Hepatocyte (in vitro differentiated cells): ENCODE measurements at regions not wholly inside any gene's neighbourhood (a gene's known extent, or its start where the extent isn't known, plus 50 kb on each side); places are given as distances from the start of the nearest gene placed in this dataset.
"Not testable (repeated sequence)": the region's sequence is repeated elsewhere in the genome, so short reads cannot be mapped to it uniquely, and the experiment has no call there.

Source experiments
- DNase-seq: peaks from one replicate; pipeline ENCODE4 v3.0.0-alpha.2; 2016; ENCODE audit warnings: low spot score
- H2AFZ ChIP-seq: fragments of 200-600 bp; sonication (generic); 2 replicates; pipeline ENCODE4 v1.6.0; 2016; ENCODE audit warnings: antibody characterized with exemption, mild to moderate bottlenecking
- H3K27ac ChIP-seq: fragments of 200-600 bp; sonication (generic); 2 replicates; pipeline ENCODE4 v1.5.1; 2016; ENCODE audit warnings: mild to moderate bottlenecking
- H3K27me3 ChIP-seq: fragments of 200-600 bp; sonication (generic); 2 replicates; pipeline ENCODE4 v1.6.1; 2016
- H3K36me3 ChIP-seq: fragments of 200-600 bp; sonication (generic); replicated peaks from 2 replicates; pipeline ENCODE4 v1.5.1; 2016; ENCODE audit warnings: low read depth; ENCODE audit not compliant: insufficient read depth
- H3K4me1 ChIP-seq: fragments of 200-600 bp; sonication (generic); 2 replicates; pipeline ENCODE4 v1.5.1; 2016; ENCODE audit warnings: mild to moderate bottlenecking, moderate library complexity; ENCODE audit not compliant: insufficient read depth
- H3K4me2 ChIP-seq: fragments of 200-600 bp; sonication (generic); 2 replicates; pipeline ENCODE4 v1.6.0; 2016
- H3K4me3 ChIP-seq: fragments of 200-600 bp; sonication (generic); 2 replicates; pipeline ENCODE4 v1.5.1; 2016; ENCODE audit warnings: mild to moderate bottlenecking
- H3K79me2 ChIP-seq: fragments of 200-600 bp; sonication (generic); 2 replicates; pipeline ENCODE4 v1.6.0; 2017; ENCODE audit warnings: mild to moderate bottlenecking
- H3K9me2 ChIP-seq: fragments of 200-600 bp; sonication (generic); replicated peaks from 2 replicates; pipeline ENCODE4 v1.6.0; 2017; ENCODE audit warnings: mild to moderate bottlenecking; ENCODE audit not compliant: insufficient read depth
- H3K9me3 ChIP-seq: fragments of 200-600 bp; sonication (generic); 2 replicates; pipeline ENCODE4 v1.5.1; 2016; ENCODE audit warnings: low read depth, mild to moderate bottlenecking
- H4K20me1 ChIP-seq: fragments of 200-600 bp; sonication (generic); 2 replicates; pipeline ENCODE4 v1.6.0; 2016; ENCODE audit warnings: mild to moderate bottlenecking; ENCODE audit not compliant: insufficient read depth, poor library complexity, severe bottlenecking
- EZH2 ChIP-seq: fragments of 200-600 bp; sonication (generic); IDR thresholded peaks from 2 replicates; pipeline ENCODE4 v1.6.1; 2016; ENCODE audit warnings: antibody characterized with exemption, mild to moderate bottlenecking, borderline replicate concordance
- EZH2phosphoT487 ChIP-seq: fragments of 200-600 bp; sonication (generic); IDR thresholded peaks from one replicate; pipeline ENCODE4 v1.6.1; 2018; ENCODE audit warnings: antibody characterized with exemption, mild to moderate bottlenecking, low read depth, moderate library complexity; ENCODE audit not compliant: unreplicated experiment, severe bottlenecking
- WGBS: methylation state at CpG from one replicate; pipeline ENCODE4 v1.1.6; 2016; ENCODE audit warnings: low lambda C conversion rate; ENCODE audit errors: missing lambda C conversion rate; 5-methylcytosine and 5-hydroxymethylcytosine counted together
- TF ChIP-seq, protein P1 (sequence below): fragments of 200-600 bp; sonication (generic); IDR thresholded peaks from 2 replicates; pipeline ENCODE4 v1.5.1; 2016; ENCODE audit warnings: antibody characterized with exemption, mild to moderate bottlenecking; ENCODE audit not compliant: poor library complexity

DNA sequence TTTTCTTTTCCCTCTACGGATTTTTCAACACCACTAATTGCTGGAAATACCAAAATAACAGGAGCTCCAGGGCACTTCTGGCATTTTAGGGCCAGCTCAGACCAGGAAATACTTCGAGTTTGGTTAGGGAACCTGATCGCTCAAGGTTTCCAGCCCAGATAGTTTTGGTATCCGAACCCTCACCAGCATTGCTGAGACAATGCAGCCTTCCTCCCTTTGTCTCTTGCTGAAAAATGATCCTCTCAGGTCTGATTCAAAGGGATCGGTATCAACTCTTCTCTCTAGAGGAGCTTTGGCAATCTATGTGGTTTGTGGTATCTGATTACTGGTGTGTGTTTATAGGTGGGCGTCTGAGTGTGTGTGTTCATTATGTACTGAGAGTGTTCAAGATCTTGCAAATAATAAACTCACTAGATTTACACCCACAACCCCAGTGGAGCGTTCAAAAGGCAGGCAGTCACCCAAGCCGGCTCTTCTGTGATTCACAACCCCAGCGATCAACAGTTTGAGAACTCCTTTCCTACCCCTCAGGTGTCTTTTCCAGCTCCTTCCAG, 122.8 kb upstream of the EGFLAM start:
- Histone ChIP-seq H3K9me3 (no peaks in the 10 kb centered on the region), H3K4me2 (no peak overlapping the region), H2AFZ (no peak overlapping the region), H3K4me3 (no peak overlapping the region), H3K4me1 (peaks cover 6% of the 10 kb centered on the region), H4K20me1 (no peaks in the 10 kb centered on the region), H3K36me3 (no peaks in the 10 kb centered on the region), H3K79me2 (no peaks in the 10 kb centered on the region), H3K9me2 (no peaks in the 10 kb centered on the region), H3K27me3 (no peaks in the 10 kb centered on the region), H3K27ac (no peak overlapping the region)
- WGBS = 75% methylated on average over 9 of the region's 9 CpGs
- no peak for TF ChIP-seq EZH2
- TF ChIP-seq, protein P1, sequence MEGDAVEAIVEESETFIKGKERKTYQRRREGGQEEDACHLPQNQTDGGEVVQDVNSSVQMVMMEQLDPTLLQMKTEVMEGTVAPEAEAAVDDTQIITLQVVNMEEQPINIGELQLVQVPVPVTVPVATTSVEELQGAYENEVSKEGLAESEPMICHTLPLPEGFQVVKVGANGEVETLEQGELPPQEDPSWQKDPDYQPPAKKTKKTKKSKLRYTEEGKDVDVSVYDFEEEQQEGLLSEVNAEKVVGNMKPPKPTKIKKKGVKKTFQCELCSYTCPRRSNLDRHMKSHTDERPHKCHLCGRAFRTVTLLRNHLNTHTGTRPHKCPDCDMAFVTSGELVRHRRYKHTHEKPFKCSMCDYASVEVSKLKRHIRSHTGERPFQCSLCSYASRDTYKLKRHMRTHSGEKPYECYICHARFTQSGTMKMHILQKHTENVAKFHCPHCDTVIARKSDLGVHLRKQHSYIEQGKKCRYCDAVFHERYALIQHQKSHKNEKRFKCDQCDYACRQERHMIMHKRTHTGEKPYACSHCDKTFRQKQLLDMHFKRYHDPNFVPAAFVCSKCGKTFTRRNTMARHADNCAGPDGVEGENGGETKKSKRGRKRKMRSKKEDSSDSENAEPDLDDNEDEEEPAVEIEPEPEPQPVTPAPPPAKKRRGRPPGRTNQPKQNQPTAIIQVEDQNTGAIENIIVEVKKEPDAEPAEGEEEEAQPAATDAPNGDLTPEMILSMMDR = no peak
- TF ChIP-seq EZH2phosphoT487 = no peak
- DNase-seq = no peak

DNA sequence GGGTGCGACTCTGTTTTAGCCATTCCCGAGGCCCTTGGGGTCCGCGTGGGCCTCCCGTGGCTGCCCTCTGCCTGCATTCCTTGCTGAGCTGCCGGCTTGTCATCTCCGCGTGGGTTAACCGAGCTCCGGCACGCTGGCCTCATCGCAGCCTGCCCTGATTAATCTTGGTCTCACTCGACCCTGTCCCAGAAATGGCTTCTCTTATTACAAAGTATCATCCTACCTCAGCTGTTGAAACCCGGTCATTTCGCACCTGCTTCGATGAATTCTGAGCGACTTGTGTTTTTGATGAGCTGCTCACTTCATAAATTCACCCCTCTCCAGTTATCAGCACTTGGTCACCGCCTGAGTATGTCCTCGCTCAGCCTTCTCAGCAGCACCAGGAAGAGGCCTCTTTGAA, 123.5 kb upstream of the EGFLAM start:
- Histone ChIP-seq H3K27ac (no peak overlapping the region), H3K36me3 (no peaks in the 10 kb centered on the region)
- 79% methylated on average over 19 of the region's 19 CpGs for WGBS

DNA sequence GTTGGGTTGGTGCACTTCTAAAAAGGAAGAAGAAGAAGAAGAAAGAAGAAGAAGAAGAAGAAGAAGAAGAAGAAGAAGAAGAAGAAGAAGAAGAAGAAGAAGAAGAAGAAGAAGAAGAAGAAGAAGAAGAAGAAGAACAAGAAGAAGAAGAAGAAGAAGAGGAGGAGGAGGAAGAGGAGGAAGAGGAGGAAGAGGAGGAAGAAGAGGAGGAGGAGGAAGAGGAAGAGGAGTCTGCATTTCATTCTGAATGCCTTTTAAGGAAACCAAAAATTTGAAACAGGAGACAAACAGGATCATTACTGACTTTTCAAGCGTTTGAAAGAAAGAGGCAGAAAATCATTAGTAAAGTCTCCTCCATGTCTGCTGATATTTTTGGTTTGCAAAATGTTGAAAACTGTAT, 124.1 kb upstream of the EGFLAM start:
- not testable (repeated sequence) for H3K36me3 ChIP-seq, H2AFZ ChIP-seq, H3K4me3 ChIP-seq, H3K27me3 ChIP-seq, H3K9me2 ChIP-seq, H3K9me3 ChIP-seq, DNase-seq, H3K79me2 ChIP-seq, H3K4me2 ChIP-seq, H3K27ac ChIP-seq, H4K20me1 ChIP-seq, H3K4me1 ChIP-seq
- 88% methylated on average over 1 of the region's 1 CpG for WGBS

More for the DNA sequence above, 123.5 kb upstream of the EGFLAM start:
- Histone ChIP-seq H3K9me3 (no peaks in the 10 kb centered on the region), H3K4me2 (no peak overlapping the region), H3K4me3 (no peak overlapping the region), H3K4me1 (peaks cover 6% of the 10 kb centered on the region), H3K9me2 (no peaks in the 10 kb centered on the region), H3K27me3 (no peaks in the 10 kb centered on the region), H4K20me1 (no peaks in the 10 kb centered on the region), H3K79me2 (no peaks in the 10 kb centered on the region), H2AFZ (no peak overlapping the region)
- no peak for DNase-seq
- no peak for TF ChIP-seq EZH2

DNA sequence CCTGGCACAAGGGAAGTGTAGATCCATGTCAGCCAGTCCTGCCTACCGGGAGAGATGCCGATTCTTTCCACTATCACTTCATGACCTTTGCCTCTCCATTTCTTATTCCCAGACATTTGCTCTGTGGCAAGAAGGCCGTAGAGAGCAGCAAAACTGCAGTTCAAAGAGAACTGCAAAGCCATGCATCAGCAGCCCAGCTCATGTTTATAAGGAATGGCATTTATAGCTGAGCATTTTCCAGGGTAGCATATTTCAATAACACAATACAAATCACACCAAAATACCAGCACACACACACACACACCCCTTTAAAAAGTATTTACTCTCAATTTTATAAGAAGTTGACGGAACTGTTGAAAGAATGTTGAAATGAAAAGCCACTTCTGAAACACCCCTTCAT, 126.7 kb upstream of the EGFLAM start:
- WGBS = 43% methylated on average over 4 of the region's 4 CpGs
- Histone ChIP-seq H2AFZ (no peak overlapping the region), H3K36me3 (no peaks in the 10 kb centered on the region), H3K27ac (no peak overlapping the region), H3K9me3 (no peaks in the 10 kb centered on the region), H3K79me2 (no peaks in the 10 kb centered on the region), H3K9me2 (no peaks in the 10 kb centered on the region), H3K4me2 (no peak overlapping the region), H4K20me1 (no peaks in the 10 kb centered on the region), H3K27me3 (no peaks in the 10 kb centered on the region), H3K4me3 (no peak overlapping the region), H3K4me1 (peaks cover 6% of the 10 kb centered on the region)
- no peak for DNase-seq
- TF ChIP-seq EZH2 = no peak
- no peak for TF ChIP-seq EZH2phosphoT487

DNA sequence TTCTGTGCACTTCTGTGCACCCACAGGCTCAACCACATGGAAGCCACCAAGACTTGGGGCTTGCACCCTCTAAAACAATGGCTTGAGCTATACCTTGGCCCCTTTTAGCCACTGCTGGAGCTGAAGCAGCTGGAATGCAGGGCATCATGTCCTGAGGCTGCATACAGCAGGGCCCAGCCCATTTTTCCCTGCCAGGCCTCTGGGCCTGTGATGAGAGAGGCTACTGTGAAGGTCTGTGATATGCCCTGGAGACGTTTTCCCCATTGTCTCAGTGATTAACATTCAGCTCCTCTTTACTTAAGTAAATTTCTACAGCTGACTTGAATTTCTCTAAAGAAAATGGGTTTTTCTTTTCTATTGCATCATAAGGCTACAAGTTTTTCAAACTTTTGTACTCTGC, 134.0 kb upstream of the EGFLAM start:
- Histone ChIP-seq H3K9me3 (no peaks in the 10 kb centered on the region), H4K20me1 (no peaks in the 10 kb centered on the region), H3K27ac (no peak overlapping the region), H3K9me2 (no peaks in the 10 kb centered on the region), H2AFZ (no peak overlapping the region), H3K79me2 (no peaks in the 10 kb centered on the region), H3K4me1 (no peaks in the 10 kb centered on the region), H3K36me3 (no peaks in the 10 kb centered on the region), H3K4me3 (no peak overlapping the region), H3K4me2 (no peak overlapping the region), H3K27me3 (no peaks in the 10 kb centered on the region)
- TF ChIP-seq EZH2 (no peak), EZH2phosphoT487 (no peak)
- TF ChIP-seq, protein P1 = no peak
- 50% methylated on average over 1 of the region's 1 CpG for WGBS
- no peak for DNase-seq
